ENCODE measurements at regions not wholly inside any gene's neighbourhood (a gene's known extent, or its start where the extent isn't known, plus 50 kb on each side); places are given as distances from the start of the nearest gene placed in this dataset.

DNA sequence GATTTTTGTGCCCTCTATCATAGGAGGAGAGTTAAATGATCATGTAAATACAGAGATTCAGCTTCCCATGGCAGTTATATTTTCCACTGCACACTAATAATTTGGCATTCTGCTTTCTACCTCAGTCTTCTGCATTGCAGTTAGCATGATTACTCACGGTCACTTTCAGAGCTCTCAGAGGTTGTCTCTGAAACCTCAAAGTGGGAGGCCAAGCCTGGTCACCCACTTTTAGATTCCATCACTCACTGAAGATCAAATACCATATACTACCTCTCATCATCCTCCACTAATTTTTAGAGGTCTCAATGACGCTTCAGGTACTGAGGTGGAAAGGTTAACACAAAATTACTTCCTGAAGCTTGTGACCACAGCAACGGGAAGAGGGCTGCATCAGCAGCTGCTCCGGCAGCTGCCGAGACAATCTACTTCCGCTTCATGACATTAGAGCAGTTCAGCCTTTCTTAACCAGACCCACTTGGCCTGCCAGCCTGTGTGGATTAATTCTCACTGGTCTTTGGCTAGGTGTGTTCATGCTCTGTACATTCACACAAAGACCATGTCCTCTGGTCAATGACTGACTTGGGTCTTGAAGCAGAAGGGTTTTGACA is 416.4 kb upstream of the PDZRN3 start:
- TF ChIP-seq, protein P1, sequence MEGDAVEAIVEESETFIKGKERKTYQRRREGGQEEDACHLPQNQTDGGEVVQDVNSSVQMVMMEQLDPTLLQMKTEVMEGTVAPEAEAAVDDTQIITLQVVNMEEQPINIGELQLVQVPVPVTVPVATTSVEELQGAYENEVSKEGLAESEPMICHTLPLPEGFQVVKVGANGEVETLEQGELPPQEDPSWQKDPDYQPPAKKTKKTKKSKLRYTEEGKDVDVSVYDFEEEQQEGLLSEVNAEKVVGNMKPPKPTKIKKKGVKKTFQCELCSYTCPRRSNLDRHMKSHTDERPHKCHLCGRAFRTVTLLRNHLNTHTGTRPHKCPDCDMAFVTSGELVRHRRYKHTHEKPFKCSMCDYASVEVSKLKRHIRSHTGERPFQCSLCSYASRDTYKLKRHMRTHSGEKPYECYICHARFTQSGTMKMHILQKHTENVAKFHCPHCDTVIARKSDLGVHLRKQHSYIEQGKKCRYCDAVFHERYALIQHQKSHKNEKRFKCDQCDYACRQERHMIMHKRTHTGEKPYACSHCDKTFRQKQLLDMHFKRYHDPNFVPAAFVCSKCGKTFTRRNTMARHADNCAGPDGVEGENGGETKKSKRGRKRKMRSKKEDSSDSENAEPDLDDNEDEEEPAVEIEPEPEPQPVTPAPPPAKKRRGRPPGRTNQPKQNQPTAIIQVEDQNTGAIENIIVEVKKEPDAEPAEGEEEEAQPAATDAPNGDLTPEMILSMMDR (IDR thresholded peaks at IDR 0.05): no peak
- TF ChIP-seq, protein P2, sequence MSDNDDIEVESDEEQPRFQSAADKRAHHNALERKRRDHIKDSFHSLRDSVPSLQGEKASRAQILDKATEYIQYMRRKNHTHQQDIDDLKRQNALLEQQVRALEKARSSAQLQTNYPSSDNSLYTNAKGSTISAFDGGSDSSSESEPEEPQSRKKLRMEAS (IDR thresholded peaks at IDR 0.05; ENCODE audit: low read depth): no peak
- TF ChIP-seq RAD21 (IDR thresholded peaks at IDR 0.05; ENCODE audit: low read length) (no peak), EP300 (IDR thresholded peaks at IDR 0.05; ENCODE audit: borderline replicate concordance in 1 of 2, low read depth in 1 of 2, low read length in 1 of 2) (no peak), FOSL2 (IDR thresholded peaks at IDR 0.05; ENCODE audit: borderline replicate concordance, low read depth) (no peak), SIN3A (IDR thresholded peaks at IDR 0.05; ENCODE audit: borderline replicate concordance, low read depth, low read length) (no peak), CHD2 (IDR thresholded peaks at IDR 0.05; ENCODE audit: low read length, partially characterized antibody) (no peak), EZH2phosphoT487 (IDR thresholded peaks at IDR 0.05; ENCODE audit: borderline replicate concordance, low read depth) (no peak)
